Large intestine (tissue), 3 donors: ENCODE measurements at regions not wholly inside any gene's neighbourhood (a gene's known extent, or its start where the extent isn't known, plus 50 kb on each side); places are given as distances from the start of the nearest gene placed in this dataset.

ENCODE experiments used
- DNase-seq, 2 donors: peaks; one replicate each; pipeline versions ENCODE4 v3.0.0 to v3.0.0-alpha.2; 2013
- H3K27ac ChIP-seq: one replicate; pipeline ENCODE4 v1.5.1; 2013; ENCODE audit warnings: low read length
- H3K27me3 ChIP-seq: 2 replicates; pipeline ENCODE4 v1.6.1; 2013; ENCODE audit warnings: low read length; ENCODE audit not compliant: control insufficient read depth, insufficient read depth
- H3K36me3 ChIP-seq: 2 replicates; pipeline ENCODE4 v1.6.1; 2013; ENCODE audit warnings: low read length; ENCODE audit not compliant: control insufficient read depth, insufficient read depth
- H3K4me1 ChIP-seq: one replicate; pipeline ENCODE4 v1.6.1; 2013; ENCODE audit warnings: low read length; ENCODE audit not compliant: control insufficient read depth, insufficient read depth
- H3K4me3 ChIP-seq: one replicate; pipeline ENCODE4 v1.5.1; 2013; ENCODE audit warnings: low read length
- H3K9me3 ChIP-seq: one replicate; pipeline ENCODE4 v1.6.1; 2013; ENCODE audit warnings: mild to moderate bottlenecking, low read depth, low read length, moderate library complexity; ENCODE audit not compliant: control insufficient read depth
- WGBS: methylation state at CpG from one replicate; pipeline ENCODE4 v1.1.5; 2013; ENCODE audit warnings: low lambda C conversion rate; ENCODE audit not compliant: insufficient coverage; 5-methylcytosine and 5-hydroxymethylcytosine counted together

- Histone ChIP-seq H3K4me1 (no peaks in the 10 kb centered on the region), H3K27me3 (peaks cover 3% of the 10 kb centered on the region), H3K4me3 (no peak overlapping the region), H3K27ac (no peak overlapping the region), H3K36me3 (no peaks in the 10 kb centered on the region), H3K9me3 (no peaks in the 10 kb centered on the region)
- no peak for DNase-seq
- WGBS, result 83% methylated on average over 1 of the region's 2 CpGs
These were observed 117.7 kb upstream of the FER start for GRCh38 chr5:108629779-108630528.

GRCh38 chr5:108625654-108626053 is 122.0 kb upstream of the FER start:
- Histone ChIP-seq H3K36me3 (no peaks in the 10 kb centered on the region), H3K27me3 (peaks cover 3% of the 10 kb centered on the region), H3K4me1 (no peaks in the 10 kb centered on the region), H3K4me3 (no peak overlapping the region), H3K27ac (no peak overlapping the region), H3K9me3 (no peaks in the 10 kb centered on the region)
- WGBS, result 100% methylated on average over 2 of the region's 2 CpGs
- DNase-seq, result no peak

GRCh38 chr5:108623826-108624225 is 123.9 kb upstream of the FER start:
- peaks cover 2% of the 10 kb centered on the region for H3K9me3 ChIP-seq
- H3K4me1 ChIP-seq, result no peaks in the 10 kb centered on the region
- no peak overlapping the region for H3K4me3 ChIP-seq
- H3K27ac ChIP-seq, result no peak overlapping the region
- DNase-seq, result no peak
- H3K36me3 ChIP-seq, result no peaks in the 10 kb centered on the region
- H3K27me3 ChIP-seq, result peaks cover 3% of the 10 kb centered on the region

GRCh38 chr5:108620516-108620915 is 127.2 kb upstream of the FER start:
- Histone ChIP-seq H3K9me3 (peaks cover 2% of the 10 kb centered on the region), H3K27ac (no peak overlapping the region), H3K36me3 (no peaks in the 10 kb centered on the region), H3K4me1 (no peaks in the 10 kb centered on the region), H3K4me3 (no peak overlapping the region), H3K27me3 (no peaks in the 10 kb centered on the region)
- DNase-seq, result peak in 1 of 2 donors; percentile 31
- no CpG with 5 or more reads among the region's 6 CpGs for WGBS

GRCh38 chr5:108619815-108620214 is 127.9 kb upstream of the FER start:
- Histone ChIP-seq H3K36me3 (no peaks in the 10 kb centered on the region), H3K4me3 (no peak overlapping the region), H3K27me3 (no peaks in the 10 kb centered on the region), H3K4me1 (no peaks in the 10 kb centered on the region), H3K9me3 (peaks cover 2% of the 10 kb centered on the region), H3K27ac (no peak overlapping the region)
- WGBS, result 93% methylated on average over 2 of the region's 10 CpGs
- no peak for DNase-seq

- DNase-seq, result no peak
- Histone ChIP-seq H3K36me3 (no peaks in the 10 kb centered on the region), H3K4me3 (no peak overlapping the region), H3K9me3 (peaks cover 2% of the 10 kb centered on the region), H3K27ac (no peak overlapping the region), H3K4me1 (no peaks in the 10 kb centered on the region), H3K27me3 (no peaks in the 10 kb centered on the region)
- WGBS, result 83% methylated on average over 1 of the region's 8 CpGs
These were observed 129.9 kb upstream of the FER start for GRCh38 chr5:108617467-108618435.

GRCh38 chr5:108615216-108615615 is 132.5 kb upstream of the FER start:
- DNase-seq, result no peak
- Histone ChIP-seq H3K9me3 (peaks cover 2% of the 10 kb centered on the region), H3K27ac (no peak overlapping the region), H3K27me3 (no peaks in the 10 kb centered on the region), H3K4me3 (no peak overlapping the region), H3K36me3 (no peaks in the 10 kb centered on the region), H3K4me1 (no peaks in the 10 kb centered on the region)
- WGBS, result 60% methylated on average over 2 of the region's 2 CpGs

GRCh38 chr5:108607421-108607820 is 140.3 kb upstream of the FER start:
- no peak overlapping the region for H3K4me3 ChIP-seq
- H3K27ac ChIP-seq, result no peak overlapping the region
- no peaks in the 10 kb centered on the region for H3K9me3 ChIP-seq
- H3K27me3 ChIP-seq, result no peaks in the 10 kb centered on the region
- H3K4me1 ChIP-seq, result no peaks in the 10 kb centered on the region
- no peak for DNase-seq
- WGBS, result no CpG with 5 or more reads among the region's 1 CpG
- H3K36me3 ChIP-seq, result no peaks in the 10 kb centered on the region

GRCh38 chr5:108606185-108606584 is 141.5 kb upstream of the FER start:
- no peak for DNase-seq

GRCh38 chr5:108602830-108603229 is 144.9 kb upstream of the FER start:
- Histone ChIP-seq H3K4me1 (no peaks in the 10 kb centered on the region), H3K27me3 (no peaks in the 10 kb centered on the region), H3K36me3 (no peaks in the 10 kb centered on the region), H3K27ac (no peak overlapping the region), H3K4me3 (no peak overlapping the region), H3K9me3 (no peaks in the 10 kb centered on the region)
- WGBS, result 78% methylated on average over 1 of the region's 1 CpG
- no peak for DNase-seq

More at GRCh38 chr5:108606185-108606584, 141.5 kb upstream of the FER start:
- H3K9me3 ChIP-seq, result no peaks in the 10 kb centered on the region
- no peaks in the 10 kb centered on the region for H3K4me1 ChIP-seq
- no peak overlapping the region for H3K4me3 ChIP-seq
- no peaks in the 10 kb centered on the region for H3K27me3 ChIP-seq
- H3K36me3 ChIP-seq, result no peaks in the 10 kb centered on the region
- H3K27ac ChIP-seq, result no peak overlapping the region
